Stomach smooth muscle (tissue), 2 donors: ENCODE measurements at regions not wholly inside any gene's neighbourhood (a gene's known extent, or its start where the extent isn't known, plus 50 kb on each side); places are given as distances from the start of the nearest gene placed in this dataset.

ENCODE experiments used
- H3K27ac ChIP-seq: one replicate; pipeline ENCODE4 v1.7.0; 2013; ENCODE audit warnings: mild to moderate bottlenecking, low read length, inconsistent platforms
- H3K27me3 ChIP-seq, 2 donors: one replicate each; pipeline ENCODE4 v1.7.0; 2013; ENCODE audit warnings: low read length in 2 of 2; ENCODE audit not compliant: insufficient read depth in 2 of 2, control insufficient read depth in 1 of 2
- H3K36me3 ChIP-seq, 2 donors: one replicate each; pipeline ENCODE4 v1.7.0; 2013; ENCODE audit warnings: low read length in 2 of 2; ENCODE audit not compliant: control insufficient read depth in 2 of 2, insufficient read depth in 2 of 2
- H3K4me1 ChIP-seq: one replicate; pipeline ENCODE4 v1.7.0; 2013; ENCODE audit warnings: low read length; ENCODE audit not compliant: control insufficient read depth, insufficient read depth
- H3K4me3 ChIP-seq, 2 donors: one replicate each; pipeline ENCODE4 v1.7.0; 2013; ENCODE audit warnings: low read length in 2 of 2
- H3K9ac ChIP-seq, 2 donors: one replicate each; pipeline ENCODE4 v1.7.0; 2013; ENCODE audit warnings: low read length in 2 of 2, mild to moderate bottlenecking in 1 of 2
- H3K9me3 ChIP-seq, 2 donors: one replicate each; pipeline ENCODE4 v1.7.0; 2013; ENCODE audit warnings: low read length in 2 of 2; ENCODE audit not compliant: control insufficient read depth in 2 of 2
- donor health status: healthy.
- donor health status: Pancreatic carcinoma.

DNA sequence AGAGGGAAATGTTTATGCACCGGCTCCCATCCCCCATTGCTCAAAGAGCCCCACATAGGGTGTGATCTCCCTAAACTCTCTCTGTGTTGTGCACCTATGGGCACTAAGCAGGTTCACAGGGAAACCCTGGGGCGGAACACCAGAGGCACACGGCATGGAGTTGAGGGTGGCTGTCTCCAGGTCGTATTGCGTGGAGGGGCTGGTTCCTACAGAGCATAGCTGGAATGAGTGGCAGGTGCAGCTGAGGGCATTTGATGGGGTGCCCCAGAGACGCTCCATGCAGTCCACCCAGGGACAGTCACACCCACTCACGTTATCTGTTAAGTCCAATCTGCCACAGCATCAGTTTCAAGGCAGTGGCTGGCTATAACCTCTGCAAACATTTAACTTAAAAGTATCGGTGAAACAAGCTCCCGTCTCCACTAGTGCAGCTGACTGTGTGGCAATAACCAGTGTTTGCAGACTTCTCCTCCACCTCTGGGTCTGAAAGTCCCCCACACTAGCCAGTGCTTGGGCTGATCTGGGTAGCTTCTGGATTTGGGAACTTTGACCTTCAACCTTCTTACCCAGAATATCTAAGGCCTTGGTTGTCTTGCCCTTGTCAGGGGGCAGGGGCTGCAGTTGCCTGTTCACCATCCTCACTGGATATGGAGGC, 249.2 kb upstream of the ZNF32 start:
- H3K9me3 ChIP-seq, result no peaks in the 10 kb centered on the region
- H3K4me1 ChIP-seq, result peaks cover 6% of the 10 kb centered on the region
- H3K36me3 ChIP-seq, result no peaks in the 10 kb centered on the region
- H3K27ac ChIP-seq, result no peak overlapping the region
- no peak overlapping the region for H3K4me3 ChIP-seq
- H3K9ac ChIP-seq, result no peak overlapping the region
- no peaks in the 10 kb centered on the region for H3K27me3 ChIP-seq

DNA sequence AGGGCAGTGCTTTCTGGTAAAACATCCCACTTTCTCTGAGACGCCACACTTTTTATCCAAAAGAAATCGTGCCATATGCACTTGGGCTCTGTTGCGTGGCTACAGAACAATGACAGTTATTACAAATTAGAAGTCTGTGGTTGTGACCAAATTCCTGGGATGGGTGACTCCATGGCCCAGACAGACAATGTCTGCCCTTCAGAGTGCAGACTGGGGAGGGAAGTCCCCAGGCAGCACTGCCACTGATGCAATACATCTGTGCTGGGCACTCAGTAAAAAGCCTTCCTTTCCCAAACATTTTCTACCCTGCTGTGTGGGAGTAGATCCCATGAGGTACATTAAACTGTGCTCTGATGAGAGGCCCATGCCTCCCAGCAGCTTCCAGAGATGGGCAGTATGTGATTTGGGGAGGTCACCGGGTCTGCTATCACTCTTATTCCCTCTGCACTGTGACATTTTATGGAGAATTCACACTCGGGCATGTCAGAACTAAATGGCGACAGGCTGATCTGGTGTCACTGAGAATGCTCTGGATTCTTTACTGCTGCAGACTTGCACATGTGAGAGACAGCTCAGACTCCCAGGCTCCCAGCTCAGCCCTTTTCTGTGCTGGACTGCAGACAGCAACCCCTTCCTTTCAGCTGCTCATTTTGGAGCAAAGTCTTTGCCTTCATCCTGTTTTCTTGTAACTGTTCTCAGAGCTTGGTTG, 243.5 kb upstream of the ZNF32 start:
- no peak overlapping the region for H3K9ac ChIP-seq
- no peaks in the 10 kb centered on the region for H3K27me3 ChIP-seq
- H3K4me1 ChIP-seq, result no peaks in the 10 kb centered on the region
- no peak overlapping the region for H3K27ac ChIP-seq
- H3K9me3 ChIP-seq, result no peaks in the 10 kb centered on the region
- H3K36me3 ChIP-seq, result no peaks in the 10 kb centered on the region
- H3K4me3 ChIP-seq, result no peak overlapping the region

DNA sequence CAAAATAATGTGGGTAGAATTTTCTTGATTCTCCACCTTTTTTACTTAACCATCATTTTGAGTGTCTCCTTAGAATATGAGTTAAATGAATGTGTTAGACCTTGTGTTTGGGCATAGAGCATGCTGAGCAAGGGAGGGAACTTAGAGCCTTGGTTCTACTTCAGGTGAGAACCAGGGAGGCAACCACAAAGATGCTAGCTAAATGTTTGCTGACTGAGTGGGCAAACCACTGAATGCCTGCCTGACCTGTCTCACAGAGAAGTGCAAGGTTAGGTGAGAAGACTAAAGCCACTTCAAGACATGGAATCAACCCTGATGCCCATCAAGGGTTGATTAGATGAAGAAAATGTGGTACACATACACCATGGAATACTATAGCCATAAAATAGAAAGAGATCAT, 242.6 kb upstream of the ZNF32 start:
- Histone ChIP-seq H3K9me3 (no peaks in the 10 kb centered on the region), H3K4me3 (no peak overlapping the region), H3K4me1 (no peaks in the 10 kb centered on the region), H3K36me3 (no peaks in the 10 kb centered on the region), H3K27ac (no peak overlapping the region), H3K27me3 (no peaks in the 10 kb centered on the region), H3K9ac (no peak overlapping the region)

DNA sequence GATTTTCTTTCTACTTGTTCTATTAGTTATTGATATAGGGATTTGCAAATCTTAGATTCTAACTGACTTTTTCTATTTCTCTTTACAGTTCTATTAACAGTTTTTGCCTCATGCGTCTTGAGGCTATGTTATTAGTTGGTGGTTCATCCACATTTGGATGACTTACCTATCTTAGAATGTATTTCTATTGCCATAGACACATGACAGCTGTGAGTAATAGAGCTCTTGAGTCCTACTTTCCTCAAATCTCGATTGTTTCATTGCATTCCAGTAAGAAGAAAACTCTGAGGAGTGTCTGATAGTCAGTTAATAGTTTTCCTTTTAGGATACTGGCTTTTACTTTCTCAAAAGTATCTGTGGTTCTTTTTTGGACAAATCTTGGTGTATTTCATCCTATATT, 241.4 kb upstream of the ZNF32 start:
- H3K9ac ChIP-seq, result no peak overlapping the region
- no peak overlapping the region for H3K4me3 ChIP-seq
- H3K36me3 ChIP-seq, result no peaks in the 10 kb centered on the region
- H3K27me3 ChIP-seq, result no peaks in the 10 kb centered on the region
- no peaks in the 10 kb centered on the region for H3K4me1 ChIP-seq
- H3K9me3 ChIP-seq, result no peaks in the 10 kb centered on the region
- no peak overlapping the region for H3K27ac ChIP-seq

DNA sequence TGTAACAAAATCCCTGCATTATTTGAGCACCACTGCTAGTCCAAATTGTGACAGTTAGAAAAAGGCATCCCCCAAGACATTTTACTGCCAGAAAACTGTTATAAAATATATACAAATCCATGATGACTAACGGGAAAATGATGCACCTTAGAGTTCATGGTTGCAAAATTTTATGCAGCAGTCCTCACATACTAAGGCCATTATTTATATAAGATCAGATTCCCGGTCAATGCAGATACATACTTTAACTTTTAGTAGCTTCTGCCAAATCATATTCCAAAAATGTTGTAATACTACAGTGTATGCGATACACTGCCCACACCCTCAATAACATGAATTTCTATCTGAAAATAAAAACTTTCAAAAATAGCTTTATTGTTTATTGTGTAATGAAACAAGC, 239.9 kb upstream of the ZNF32 start:
- Histone ChIP-seq H3K4me3 (no peak overlapping the region), H3K9me3 (no peaks in the 10 kb centered on the region), H3K36me3 (no peaks in the 10 kb centered on the region), H3K4me1 (no peaks in the 10 kb centered on the region), H3K27ac (no peak overlapping the region), H3K27me3 (no peaks in the 10 kb centered on the region), H3K9ac (no peak overlapping the region)

DNA sequence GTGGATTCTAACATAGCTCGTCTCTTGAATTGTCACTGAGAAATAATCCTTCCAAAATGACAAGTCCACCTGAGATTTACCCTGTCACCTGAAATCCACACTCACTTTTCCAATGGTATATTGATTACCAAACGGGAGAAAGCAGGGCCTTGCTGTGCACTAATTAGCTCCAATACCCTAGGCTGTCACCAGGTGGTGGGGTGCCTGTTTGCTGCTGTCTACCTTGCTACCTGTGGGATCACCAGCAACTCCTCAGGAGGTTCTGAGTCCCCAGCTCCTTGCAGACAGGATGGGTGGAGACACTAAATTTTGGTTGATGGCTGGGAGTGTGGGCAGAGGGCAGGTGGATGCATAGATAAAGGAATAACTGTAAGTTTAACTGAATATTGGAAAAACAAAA, 237.2 kb upstream of the ZNF32 start:
- H3K27ac ChIP-seq, result no peak overlapping the region
- no peak overlapping the region for H3K9ac ChIP-seq
- H3K4me3 ChIP-seq, result no peak overlapping the region
- H3K4me1 ChIP-seq, result no peaks in the 10 kb centered on the region
- no peaks in the 10 kb centered on the region for H3K36me3 ChIP-seq
- no peaks in the 10 kb centered on the region for H3K9me3 ChIP-seq
- H3K27me3 ChIP-seq, result no peaks in the 10 kb centered on the region

DNA sequence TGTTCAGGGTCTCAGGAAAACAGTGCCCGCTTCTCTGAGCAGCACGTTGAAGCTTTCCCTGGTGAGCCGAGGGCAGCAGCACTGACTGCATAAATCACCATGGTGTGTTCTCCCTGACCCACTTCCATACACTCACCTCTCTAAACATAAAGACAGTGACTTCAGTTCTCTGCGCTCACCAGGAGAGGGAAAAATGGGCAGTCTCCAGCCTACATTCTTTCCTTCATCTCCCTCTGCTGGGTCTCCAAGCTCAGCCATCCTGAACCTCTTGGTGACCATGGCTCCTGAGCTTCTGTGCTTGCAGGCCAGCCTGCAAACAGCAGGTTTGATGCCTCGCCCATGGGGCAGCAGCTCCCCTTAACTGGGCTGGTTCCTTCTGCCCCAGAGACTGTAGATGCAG, 236.6 kb upstream of the ZNF32 start:
- Histone ChIP-seq H3K27me3 (no peaks in the 10 kb centered on the region), H3K27ac (no peak overlapping the region), H3K9me3 (no peaks in the 10 kb centered on the region), H3K36me3 (no peaks in the 10 kb centered on the region), H3K4me1 (no peaks in the 10 kb centered on the region), H3K4me3 (no peak overlapping the region), H3K9ac (no peak overlapping the region)

DNA sequence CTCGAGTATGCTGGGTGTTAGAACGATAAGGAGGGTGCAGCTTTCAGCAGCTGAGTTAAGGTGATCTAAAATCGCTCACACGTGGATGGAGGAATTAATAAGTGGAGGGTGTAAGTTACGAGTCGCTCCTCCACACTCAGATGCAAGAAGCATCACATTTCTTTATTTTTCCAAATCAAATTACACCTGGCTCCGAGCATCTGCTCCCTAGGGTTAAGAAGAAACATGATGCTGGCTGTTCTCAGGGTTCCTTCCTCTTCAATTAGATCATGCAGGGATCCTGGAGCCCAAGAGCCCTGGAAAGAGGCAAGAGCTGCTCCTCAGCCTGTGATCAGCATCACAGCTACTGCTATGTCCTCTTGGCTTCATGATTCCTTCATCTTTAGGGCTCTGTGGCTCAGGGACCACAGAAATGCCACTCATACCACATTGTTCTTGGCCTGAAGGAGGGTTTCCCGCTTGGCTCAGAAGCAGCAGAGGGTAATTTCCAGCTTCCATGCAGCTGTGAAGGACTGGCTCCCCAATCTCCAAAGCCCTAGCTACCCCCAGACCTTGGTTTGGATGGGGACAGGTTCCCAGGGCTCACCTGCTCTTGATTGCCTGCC, 235.9 kb upstream of the ZNF32 start:
- no peaks in the 10 kb centered on the region for H3K4me1 ChIP-seq
- no peak overlapping the region for H3K9ac ChIP-seq
- no peaks in the 10 kb centered on the region for H3K9me3 ChIP-seq
- H3K27ac ChIP-seq, result no peak overlapping the region
- no peaks in the 10 kb centered on the region for H3K36me3 ChIP-seq
- H3K4me3 ChIP-seq, result no peak overlapping the region
- H3K27me3 ChIP-seq, result peaks cover 0 to 2% of the 10 kb centered on the region in 2 donors

DNA sequence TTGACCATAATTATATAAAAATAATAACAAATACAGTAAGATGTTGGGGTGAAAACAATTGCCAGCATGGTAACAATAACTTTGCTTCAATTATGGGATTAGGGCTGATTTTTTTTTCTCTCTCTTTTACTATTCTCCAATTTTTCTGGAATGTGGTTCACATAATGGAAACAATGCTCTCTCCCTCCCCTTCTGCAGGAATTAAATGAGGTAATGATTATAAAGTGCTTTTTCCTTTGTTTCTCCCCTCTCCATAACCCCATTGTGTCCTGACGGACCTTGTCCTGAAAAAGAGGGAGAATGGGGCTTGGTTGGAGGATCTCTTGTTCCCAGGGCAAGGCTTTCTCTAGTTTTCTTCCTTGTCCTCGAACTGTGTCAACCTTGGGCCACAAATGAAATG, 234.0 kb upstream of the ZNF32 start:
- Histone ChIP-seq H3K4me3 (no peak overlapping the region), H3K27ac (no peak overlapping the region), H3K9ac (no peak overlapping the region), H3K27me3 (peaks cover 0 to 2% of the 10 kb centered on the region in 2 donors), H3K36me3 (no peaks in the 10 kb centered on the region), H3K4me1 (no peaks in the 10 kb centered on the region), H3K9me3 (no peaks in the 10 kb centered on the region)

DNA sequence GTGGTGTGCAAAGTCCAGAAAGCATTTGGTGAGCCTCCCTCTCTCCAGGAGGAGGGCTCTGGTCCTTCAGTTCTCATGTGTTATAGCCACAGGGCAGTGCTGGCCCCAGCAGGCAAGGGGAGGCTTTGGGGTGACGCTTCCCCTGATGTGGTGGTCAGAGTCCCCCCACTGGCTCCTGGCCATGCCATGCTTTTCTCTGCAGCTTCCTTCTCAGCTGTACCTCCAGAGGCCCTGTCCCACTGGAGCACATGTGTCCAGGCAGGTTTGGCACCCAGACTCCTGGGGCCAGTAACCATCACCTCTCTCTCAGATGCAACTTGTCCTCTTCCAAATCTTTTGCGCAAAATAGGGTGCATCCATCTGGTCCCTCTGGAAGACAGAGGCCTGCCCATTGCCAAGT, 233.0 kb upstream of the ZNF32 start:
- Histone ChIP-seq H3K36me3 (no peaks in the 10 kb centered on the region), H3K27me3 (peaks cover 0 to 2% of the 10 kb centered on the region in 2 donors), H3K9ac (no peak overlapping the region), H3K4me1 (no peaks in the 10 kb centered on the region), H3K27ac (no peak overlapping the region), H3K4me3 (no peak overlapping the region), H3K9me3 (no peaks in the 10 kb centered on the region)

DNA sequence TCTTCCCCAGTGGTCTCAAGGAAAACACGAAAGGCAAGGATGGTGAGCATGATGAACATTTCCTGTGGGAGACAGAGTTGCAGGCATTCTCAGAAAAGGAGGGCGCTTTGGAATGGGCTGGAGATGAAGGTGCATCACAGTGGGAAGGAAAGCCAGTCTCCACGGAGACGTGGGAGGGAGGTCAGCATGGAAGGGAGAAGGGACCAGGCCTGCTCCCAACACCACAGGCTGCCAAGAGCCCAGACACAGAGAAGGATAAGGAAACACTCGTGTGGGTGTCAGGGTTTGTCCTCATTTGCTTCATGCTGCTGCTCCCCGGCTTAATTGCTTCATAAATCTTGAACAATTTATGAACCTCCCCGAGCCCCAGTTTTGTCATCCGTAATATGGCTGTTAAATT, 231.5 kb upstream of the ZNF32 start:
- no peak overlapping the region for H3K9ac ChIP-seq
- no peaks in the 10 kb centered on the region for H3K36me3 ChIP-seq
- H3K27me3 ChIP-seq, result peaks cover 0 to 2% of the 10 kb centered on the region in 2 donors
- no peaks in the 10 kb centered on the region for H3K4me1 ChIP-seq
- H3K27ac ChIP-seq, result no peak overlapping the region
- no peak overlapping the region for H3K4me3 ChIP-seq
- no peaks in the 10 kb centered on the region for H3K9me3 ChIP-seq
